ENCODE measurements at regions not wholly inside any gene's neighbourhood (a gene's known extent, or its start where the extent isn't known, plus 50 kb on each side); places are given as distances from the start of the nearest gene placed in this dataset.
"Not testable (repeated sequence)": the region's sequence is repeated elsewhere in the genome, so short reads cannot be mapped to it uniquely, and the experiment has no call there.

DNA sequence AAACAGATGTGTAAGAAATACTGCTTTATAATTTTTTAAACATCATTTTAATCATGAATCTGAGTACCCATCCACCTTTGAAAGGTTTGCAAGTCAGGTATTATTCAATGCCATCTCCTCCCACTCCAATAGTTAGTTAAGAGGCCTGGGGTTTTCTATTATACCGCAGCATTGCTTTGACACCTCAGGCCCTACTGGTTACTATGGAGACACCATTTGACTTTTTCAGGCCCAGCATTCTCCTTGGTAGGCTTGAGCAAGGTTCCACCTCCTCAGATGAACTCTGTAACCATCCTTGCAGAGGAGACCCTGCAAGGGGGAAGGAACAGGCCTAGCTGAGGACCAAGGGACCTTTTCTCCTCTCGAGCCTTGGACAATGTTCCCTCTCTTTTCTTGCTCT, 326.9 kb upstream of the NPSR1 start:
- Histone ChIP-seq H3K9me3 (replicated peaks) (no peaks in the 10 kb centered on the region), H3K27me3 (no peaks in the 10 kb centered on the region; the same call in 1 of the 2 replicates), H3K27ac (no peak overlapping the region), H3K36me3 (no peaks in the 10 kb centered on the region), H3K4me1 (no peaks in the 10 kb centered on the region), H3K4me3 (no peak overlapping the region)
- DNase-seq, result no peak

DNA sequence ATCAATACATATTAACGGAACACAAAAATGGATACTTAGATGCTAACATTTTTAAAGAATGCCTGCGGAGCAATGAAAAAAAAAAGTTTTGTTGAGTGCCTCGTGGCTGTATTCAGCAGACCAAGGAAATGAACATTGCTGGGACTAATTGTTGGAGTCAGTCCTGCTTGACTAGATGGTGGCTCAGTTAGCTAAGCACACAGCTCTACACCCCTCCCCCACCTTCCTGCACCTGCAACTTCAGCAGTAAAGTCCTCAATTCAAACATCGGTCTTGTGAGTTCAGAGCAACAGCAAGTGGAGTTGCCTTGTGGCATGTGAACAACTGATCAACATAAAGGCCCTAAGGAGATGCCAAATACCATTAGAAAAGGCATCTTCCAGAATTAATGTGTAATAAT, 326.0 kb upstream of the NPSR1 start:
- no peaks in the 10 kb centered on the region; the same call in 1 of the 2 replicates for H3K27me3 ChIP-seq
- H3K4me1 ChIP-seq, result no peaks in the 10 kb centered on the region
- H3K36me3 ChIP-seq, result no peaks in the 10 kb centered on the region
- DNase-seq, result no peak
- no peak overlapping the region for H3K4me3 ChIP-seq
- no peaks in the 10 kb centered on the region for H3K9me3 ChIP-seq (replicated peaks)
- H3K27ac ChIP-seq, result no peak overlapping the region

DNA sequence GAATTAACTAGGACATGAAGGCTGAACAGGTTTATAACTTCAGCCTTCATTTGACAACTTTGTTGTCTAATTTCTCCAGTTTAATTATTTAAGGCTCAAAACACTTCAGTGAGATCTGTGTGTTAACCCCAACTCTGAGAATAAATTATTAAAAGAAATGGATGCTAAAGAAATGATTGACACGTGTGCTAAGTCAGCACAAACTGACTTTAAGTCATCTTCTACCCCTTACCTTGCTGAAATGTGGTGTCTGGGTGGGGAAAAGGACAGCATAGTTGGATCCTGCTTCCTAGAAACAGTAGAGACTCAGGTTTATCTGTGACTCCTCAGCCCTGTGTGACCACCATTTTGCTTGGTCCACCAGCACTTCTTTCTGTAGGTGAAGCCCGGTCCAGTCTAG, 324.8 kb upstream of the NPSR1 start:
- Histone ChIP-seq H3K27me3 (no peaks in the 10 kb centered on the region; the same call in 1 of the 2 replicates), H3K4me3 (no peak overlapping the region), H3K27ac (no peak overlapping the region), H3K36me3 (no peaks in the 10 kb centered on the region), H3K4me1 (no peaks in the 10 kb centered on the region), H3K9me3 (replicated peaks) (no peaks in the 10 kb centered on the region)
- no peak for DNase-seq

- DNase-seq, result no peak
- no peaks in the 10 kb centered on the region for H3K36me3 ChIP-seq
- H3K27ac ChIP-seq, result no peak overlapping the region
- no peaks in the 10 kb centered on the region for H3K9me3 ChIP-seq (replicated peaks)
- H3K4me1 ChIP-seq, result no peaks in the 10 kb centered on the region
- H3K27me3 ChIP-seq, result no peaks in the 10 kb centered on the region; the same call in 1 of the 2 replicates
- H3K4me3 ChIP-seq, result no peak overlapping the region
These were observed 324.1 kb upstream of the NPSR1 start for GRCh38 chr7:34333925-34334324.

DNA sequence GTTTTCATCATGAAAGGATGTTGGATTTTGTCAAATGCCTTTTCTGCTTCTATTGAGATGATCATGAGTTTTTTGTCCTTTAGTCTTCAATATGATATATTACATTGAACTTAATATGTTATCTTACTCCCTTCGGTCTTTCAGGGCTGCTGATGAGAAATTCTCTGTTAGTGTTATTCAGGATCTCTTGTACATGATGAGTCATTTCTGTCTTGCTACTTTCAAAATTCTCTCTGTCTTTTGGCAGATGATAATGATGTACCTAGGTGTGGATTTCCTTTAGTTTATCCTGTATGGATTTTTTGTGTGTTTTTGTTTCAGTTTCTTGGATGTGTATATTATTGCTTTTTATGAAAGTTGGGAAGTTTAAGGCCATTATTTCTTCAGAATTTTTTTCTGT, 320.9 kb upstream of the NPSR1 start:
- no peaks in the 10 kb centered on the region for H3K9me3 ChIP-seq (replicated peaks)
- H3K36me3 ChIP-seq, result no peaks in the 10 kb centered on the region
- DNase-seq, result no peak
- no peaks in the 10 kb centered on the region; the same call in 1 of the 2 replicates for H3K27me3 ChIP-seq
- H3K27ac ChIP-seq, result no peak overlapping the region
- H3K4me1 ChIP-seq, result no peaks in the 10 kb centered on the region
- no peak overlapping the region for H3K4me3 ChIP-seq

GRCh38 chr7:34338961-34339526, 319.0 kb upstream of the NPSR1 start:
- no peak overlapping the region for H3K4me3 ChIP-seq
- no peaks in the 10 kb centered on the region for H3K4me1 ChIP-seq
- H3K27me3 ChIP-seq, result no peaks in the 10 kb centered on the region; the same call in 1 of the 2 replicates
- no peaks in the 10 kb centered on the region for H3K36me3 ChIP-seq
- no peak for DNase-seq
- H3K9me3 ChIP-seq (replicated peaks), result no peaks in the 10 kb centered on the region
- H3K27ac ChIP-seq, result no peak overlapping the region

DNA sequence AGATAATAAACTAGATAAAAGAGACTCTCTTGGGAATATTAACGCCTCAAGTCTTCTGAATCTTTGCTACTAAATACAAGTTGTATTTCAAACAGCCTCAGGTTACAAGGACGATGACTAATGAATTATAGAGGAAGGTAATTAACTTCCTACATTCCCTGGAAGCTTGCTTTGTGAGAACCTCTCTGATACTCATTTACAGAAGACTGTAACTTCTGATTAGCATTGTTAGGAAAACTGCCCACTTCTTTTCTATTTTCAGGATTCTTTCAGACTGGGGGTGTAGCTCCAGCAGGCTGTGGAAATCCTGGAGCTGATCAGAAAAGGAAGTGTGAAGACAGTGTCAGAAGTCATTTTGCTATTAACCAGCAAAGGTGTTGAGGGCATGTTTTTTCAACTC, 316.7 kb upstream of the NPSR1 start:
- Histone ChIP-seq H3K27me3 (no peaks in the 10 kb centered on the region; the same call in 1 of the 2 replicates), H3K27ac (no peak overlapping the region), H3K4me3 (no peak overlapping the region), H3K4me1 (no peaks in the 10 kb centered on the region), H3K9me3 (replicated peaks) (no peaks in the 10 kb centered on the region), H3K36me3 (no peaks in the 10 kb centered on the region)
- no peak for DNase-seq

- no peaks in the 10 kb centered on the region for H3K9me3 ChIP-seq (replicated peaks)
- H3K4me3 ChIP-seq, result no peak overlapping the region
- no peaks in the 10 kb centered on the region for H3K4me1 ChIP-seq
- H3K27ac ChIP-seq, result no peak overlapping the region
- DNase-seq, result no peak
- H3K36me3 ChIP-seq, result no peaks in the 10 kb centered on the region
- no peaks in the 10 kb centered on the region; the same call in 1 of the 2 replicates for H3K27me3 ChIP-seq
These were observed 315.6 kb upstream of the NPSR1 start for GRCh38 chr7:34342387-34342786.

GRCh38 chr7:34343667-34344066, 314.4 kb upstream of the NPSR1 start:
- Histone ChIP-seq H3K27ac (no peak overlapping the region), H3K4me3 (no peak overlapping the region), H3K9me3 (replicated peaks) (no peaks in the 10 kb centered on the region), H3K4me1 (no peaks in the 10 kb centered on the region), H3K27me3 (no peaks in the 10 kb centered on the region; the same call in 1 of the 2 replicates), H3K36me3 (no peaks in the 10 kb centered on the region)
- no peak for DNase-seq

GRCh38 chr7:34354011-34354410, 304.0 kb upstream of the NPSR1 start:
- no peaks in the 10 kb centered on the region for H3K9me3 ChIP-seq (replicated peaks)
- no peak overlapping the region for H3K27ac ChIP-seq

GRCh38 chr7:34354899-34355298, 303.1 kb upstream of the NPSR1 start:
- Histone ChIP-seq H3K27me3 (no peaks in the 10 kb centered on the region), H3K36me3 (no peaks in the 10 kb centered on the region), H3K9me3 (replicated peaks) (no peaks in the 10 kb centered on the region), H3K4me3 (no peak overlapping the region), H3K27ac (no peak overlapping the region), H3K4me1 (no peaks in the 10 kb centered on the region)
- no peak for DNase-seq

More at GRCh38 chr7:34354011-34354410, 304.0 kb upstream of the NPSR1 start:
- DNase-seq, result no peak
- no peaks in the 10 kb centered on the region for H3K4me1 ChIP-seq
- no peak overlapping the region for H3K4me3 ChIP-seq
- H3K27me3 ChIP-seq, result no peaks in the 10 kb centered on the region
- H3K36me3 ChIP-seq, result no peaks in the 10 kb centered on the region

DNA sequence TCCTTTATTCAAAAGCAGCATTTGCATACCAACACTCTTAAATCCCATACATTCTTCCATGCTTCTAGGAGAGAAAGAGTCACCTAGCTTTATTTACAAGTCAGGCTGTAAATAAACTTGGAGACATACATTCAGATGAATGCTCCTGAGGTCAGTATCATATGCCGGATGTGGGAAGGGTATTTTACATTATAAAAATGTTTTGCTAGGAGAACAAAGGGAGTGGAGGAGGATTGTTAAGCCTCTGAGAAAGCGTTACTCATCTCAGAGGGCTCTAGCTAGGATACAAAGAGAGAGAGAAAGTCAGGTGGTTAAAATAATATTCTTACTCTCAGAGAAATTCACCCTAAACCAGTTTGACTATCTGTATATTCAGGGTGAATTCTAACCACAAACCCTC, 300.9 kb upstream of the NPSR1 start:
- H3K27ac ChIP-seq, result no peak overlapping the region
- DNase-seq, result no peak
- no peaks in the 10 kb centered on the region for H3K36me3 ChIP-seq
- H3K9me3 ChIP-seq (replicated peaks), result no peaks in the 10 kb centered on the region
- no peak overlapping the region for H3K4me3 ChIP-seq
- no peaks in the 10 kb centered on the region for H3K27me3 ChIP-seq
- H3K4me1 ChIP-seq, result no peaks in the 10 kb centered on the region

DNA sequence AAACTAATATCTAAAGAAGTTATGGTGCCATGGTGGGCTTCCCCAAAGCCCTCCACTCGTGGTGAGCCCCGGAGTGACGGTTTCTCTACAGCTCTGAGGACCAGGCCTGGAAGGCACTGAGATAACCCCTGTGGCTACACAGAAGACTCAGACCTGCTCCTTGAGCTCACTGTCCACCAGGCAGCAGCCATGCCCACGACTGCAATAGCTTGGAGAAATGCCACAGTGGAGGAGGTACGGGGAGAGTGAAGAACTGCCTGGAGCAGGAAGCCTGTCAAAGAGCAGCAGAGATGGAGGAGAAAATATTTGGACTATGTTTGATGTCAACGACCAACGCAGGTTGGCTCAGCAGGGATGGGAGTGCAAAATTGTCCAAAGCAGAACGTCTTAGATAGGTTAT, 300.1 kb upstream of the NPSR1 start:
- Histone ChIP-seq H3K27me3 (no peaks in the 10 kb centered on the region), H3K9me3 (replicated peaks) (no peaks in the 10 kb centered on the region), H3K36me3 (no peaks in the 10 kb centered on the region), H3K27ac (no peak overlapping the region), H3K4me1 (no peaks in the 10 kb centered on the region), H3K4me3 (no peak overlapping the region)
- DNase-seq, result no peak

DNA sequence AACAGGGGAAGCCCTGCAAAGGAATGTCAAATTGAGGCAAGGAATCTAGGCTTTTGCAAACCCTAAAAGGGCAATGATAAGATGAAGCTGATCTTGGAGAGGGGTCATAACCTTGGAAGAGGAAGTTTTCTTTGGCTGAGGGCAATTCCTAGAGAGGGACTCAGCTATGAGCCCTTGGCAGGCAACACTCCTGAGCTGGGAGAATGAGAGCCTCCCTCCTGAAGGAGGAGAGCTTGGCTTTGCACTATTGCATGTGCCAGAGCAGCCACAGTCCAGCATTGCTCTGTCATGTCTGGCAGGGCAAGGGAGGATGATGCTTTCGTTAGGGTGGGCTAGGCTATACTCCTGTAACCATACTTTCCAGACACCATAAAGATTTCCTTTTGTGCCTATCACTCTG, 299.4 kb upstream of the NPSR1 start:
- H3K4me3 ChIP-seq; H3K27ac ChIP-seq; H3K27me3 ChIP-seq; H3K36me3 ChIP-seq; DNase-seq; H3K4me1 ChIP-seq; H3K9me3 ChIP-seq (replicated peaks): not testable (repeated sequence)

GRCh38 chr7:34361663-34362250, 296.3 kb upstream of the NPSR1 start:
- H3K9me3 ChIP-seq (replicated peaks), result no peaks in the 10 kb centered on the region; the same call in 1 of the 2 replicates
- no peaks in the 10 kb centered on the region for H3K4me1 ChIP-seq
- H3K27ac ChIP-seq, result no peak overlapping the region
- no peak overlapping the region for H3K4me3 ChIP-seq
- DNase-seq, result no peak
- H3K27me3 ChIP-seq, result no peaks in the 10 kb centered on the region
- no peaks in the 10 kb centered on the region for H3K36me3 ChIP-seq

GRCh38 chr7:34362621-34363020, 295.4 kb upstream of the NPSR1 start:
- no peak for DNase-seq

More at GRCh38 chr7:34362621-34363020, 295.4 kb upstream of the NPSR1 start:
- Histone ChIP-seq H3K4me1 (no peaks in the 10 kb centered on the region), H3K9me3 (replicated peaks) (no peaks in the 10 kb centered on the region; the same call in 1 of the 2 replicates), H3K27ac (no peak overlapping the region), H3K4me3 (no peak overlapping the region), H3K36me3 (no peaks in the 10 kb centered on the region), H3K27me3 (no peaks in the 10 kb centered on the region)
